ENCODE measurements at regions not wholly inside any gene's neighbourhood (a gene's known extent, or its start where the extent isn't known, plus 50 kb on each side); places are given as distances from the start of the nearest gene placed in this dataset.
"Not testable (repeated sequence)": the region's sequence is repeated elsewhere in the genome, so short reads cannot be mapped to it uniquely, and the experiment has no call there.

- no peaks in the 10 kb centered on the region for H3K9me3 Mint-ChIP-seq (ENCODE audit: low read depth)
- peaks cover 14% of the 10 kb centered on the region for H3K4me1 Mint-ChIP-seq (ENCODE audit: low read depth)
- peak overlapping the region; percentile 6 for H3K27ac Mint-ChIP-seq
- no peaks in the 10 kb centered on the region for H3K36me3 Mint-ChIP-seq
- H3K4me3 Mint-ChIP-seq: peak overlapping the region; percentile 80
- H3K27me3 Mint-ChIP-seq: peaks cover 7% of the 10 kb centered on the region
These were observed 1467.1 kb downstream of the FOXD4L5 start for GRCh38 chr9:63817622-63818518.

GRCh38 chr9:63816751-63817621 is 1468.0 kb downstream of the FOXD4L5 start:
- Mint-ChIP-seq H3K9me3 (ENCODE audit: low read depth) (no peaks in the 10 kb centered on the region), H3K27ac (no peak overlapping the region), H3K36me3 (no peaks in the 10 kb centered on the region), H3K4me1 (ENCODE audit: low read depth) (peaks cover 14% of the 10 kb centered on the region), H3K4me3 (peak overlapping the region; percentile 80), H3K27me3 (peaks cover 7% of the 10 kb centered on the region)

GRCh38 chr9:63814970-63815669 is 1469.9 kb downstream of the FOXD4L5 start:
- not testable (repeated sequence) for H3K9me3 Mint-ChIP-seq (ENCODE audit: low read depth); H3K27ac Mint-ChIP-seq; H3K27me3 Mint-ChIP-seq; H3K36me3 Mint-ChIP-seq; H3K4me3 Mint-ChIP-seq
- H3K4me1 Mint-ChIP-seq (ENCODE audit: low read depth): peaks cover 14% of the 10 kb centered on the region

GRCh38 chr9:63813391-63814021 is 1471.5 kb downstream of the FOXD4L5 start:
- not testable (repeated sequence) for H3K9me3 Mint-ChIP-seq (ENCODE audit: low read depth); H3K27ac Mint-ChIP-seq; H3K27me3 Mint-ChIP-seq; H3K36me3 Mint-ChIP-seq; H3K4me3 Mint-ChIP-seq
- peaks cover 14% of the 10 kb centered on the region for H3K4me1 Mint-ChIP-seq (ENCODE audit: low read depth)

GRCh38 chr9:63812822-63813221 is 1472.2 kb downstream of the FOXD4L5 start:
- not testable (repeated sequence) for H3K27me3 Mint-ChIP-seq; H3K9me3 Mint-ChIP-seq (ENCODE audit: low read depth)

GRCh38 chr9:63804205-63804604 is 1480.8 kb downstream of the FOXD4L5 start:
- not testable (repeated sequence) for H3K27ac Mint-ChIP-seq; H3K4me1 Mint-ChIP-seq (ENCODE audit: low read depth); H3K4me3 Mint-ChIP-seq; H3K36me3 Mint-ChIP-seq; H3K27me3 Mint-ChIP-seq
- H3K9me3 Mint-ChIP-seq (ENCODE audit: low read depth): peaks cover 13% of the 10 kb centered on the region

More at GRCh38 chr9:63812822-63813221, 1472.2 kb downstream of the FOXD4L5 start:
- H3K4me3 Mint-ChIP-seq, H3K36me3 Mint-ChIP-seq, H3K27ac Mint-ChIP-seq: not testable (repeated sequence)
- H3K4me1 Mint-ChIP-seq (ENCODE audit: low read depth): peaks cover 11% of the 10 kb centered on the region

GRCh38 chr9:63794081-63794685 is 1490.8 kb downstream of the FOXD4L5 start:
- not testable (repeated sequence) for H3K27ac Mint-ChIP-seq; H3K36me3 Mint-ChIP-seq; H3K4me1 Mint-ChIP-seq (ENCODE audit: low read depth); H3K4me3 Mint-ChIP-seq; H3K27me3 Mint-ChIP-seq
- H3K9me3 Mint-ChIP-seq (ENCODE audit: low read depth): peaks cover 11% of the 10 kb centered on the region

GRCh38 chr9:63787454-63787853 is 1497.6 kb downstream of the FOXD4L5 start:
- not testable (repeated sequence) for H3K27ac Mint-ChIP-seq; H3K4me1 Mint-ChIP-seq (ENCODE audit: low read depth); H3K36me3 Mint-ChIP-seq; H3K4me3 Mint-ChIP-seq; H3K27me3 Mint-ChIP-seq
- H3K9me3 Mint-ChIP-seq (ENCODE audit: low read depth): peaks cover 11% of the 10 kb centered on the region

- H3K9me3 Mint-ChIP-seq (ENCODE audit: low read depth); H3K27me3 Mint-ChIP-seq; H3K4me3 Mint-ChIP-seq; H3K4me1 Mint-ChIP-seq (ENCODE audit: low read depth); H3K27ac Mint-ChIP-seq; H3K36me3 Mint-ChIP-seq: not testable (repeated sequence)
These were observed 1500.0 kb downstream of the FOXD4L5 start for GRCh38 chr9:63785059-63785458.

GRCh38 chr9:63784421-63784820 is 1500.6 kb downstream of the FOXD4L5 start:
- H3K9me3 Mint-ChIP-seq (ENCODE audit: low read depth); H3K27ac Mint-ChIP-seq; H3K4me1 Mint-ChIP-seq (ENCODE audit: low read depth); H3K36me3 Mint-ChIP-seq; H3K27me3 Mint-ChIP-seq; H3K4me3 Mint-ChIP-seq: not testable (repeated sequence)

- H3K4me3 Mint-ChIP-seq; H3K4me1 Mint-ChIP-seq (ENCODE audit: low read depth): not testable (repeated sequence)
These were observed 1503.1 kb downstream of the FOXD4L5 start for GRCh38 chr9:63781817-63782439.

GRCh38 chr9:63781390-63781789 is 1503.6 kb downstream of the FOXD4L5 start:
- not testable (repeated sequence) for H3K4me3 Mint-ChIP-seq; H3K27ac Mint-ChIP-seq; H3K27me3 Mint-ChIP-seq; H3K9me3 Mint-ChIP-seq (ENCODE audit: low read depth); H3K36me3 Mint-ChIP-seq; H3K4me1 Mint-ChIP-seq (ENCODE audit: low read depth)

More at GRCh38 chr9:63781817-63782439, 1503.1 kb downstream of the FOXD4L5 start:
- not testable (repeated sequence) for H3K36me3 Mint-ChIP-seq; H3K9me3 Mint-ChIP-seq (ENCODE audit: low read depth); H3K27ac Mint-ChIP-seq; H3K27me3 Mint-ChIP-seq

- not testable (repeated sequence) for H3K36me3 Mint-ChIP-seq; H3K27ac Mint-ChIP-seq; H3K9me3 Mint-ChIP-seq (ENCODE audit: low read depth); H3K27me3 Mint-ChIP-seq; H3K4me3 Mint-ChIP-seq; H3K4me1 Mint-ChIP-seq (ENCODE audit: low read depth)
These were observed 1508.8 kb downstream of the FOXD4L5 start for GRCh38 chr9:63776220-63776619.

GRCh38 chr9:63775092-63775426 is 1510.0 kb downstream of the FOXD4L5 start:
- not testable (repeated sequence) for H3K9me3 Mint-ChIP-seq (ENCODE audit: low read depth); H3K27me3 Mint-ChIP-seq; H3K4me1 Mint-ChIP-seq (ENCODE audit: low read depth); H3K36me3 Mint-ChIP-seq; H3K4me3 Mint-ChIP-seq; H3K27ac Mint-ChIP-seq
